ENCODE measurements at regions not wholly inside any gene's neighbourhood (a gene's known extent, or its start where the extent isn't known, plus 50 kb on each side); places are given as distances from the start of the nearest gene placed in this dataset.

DNA sequence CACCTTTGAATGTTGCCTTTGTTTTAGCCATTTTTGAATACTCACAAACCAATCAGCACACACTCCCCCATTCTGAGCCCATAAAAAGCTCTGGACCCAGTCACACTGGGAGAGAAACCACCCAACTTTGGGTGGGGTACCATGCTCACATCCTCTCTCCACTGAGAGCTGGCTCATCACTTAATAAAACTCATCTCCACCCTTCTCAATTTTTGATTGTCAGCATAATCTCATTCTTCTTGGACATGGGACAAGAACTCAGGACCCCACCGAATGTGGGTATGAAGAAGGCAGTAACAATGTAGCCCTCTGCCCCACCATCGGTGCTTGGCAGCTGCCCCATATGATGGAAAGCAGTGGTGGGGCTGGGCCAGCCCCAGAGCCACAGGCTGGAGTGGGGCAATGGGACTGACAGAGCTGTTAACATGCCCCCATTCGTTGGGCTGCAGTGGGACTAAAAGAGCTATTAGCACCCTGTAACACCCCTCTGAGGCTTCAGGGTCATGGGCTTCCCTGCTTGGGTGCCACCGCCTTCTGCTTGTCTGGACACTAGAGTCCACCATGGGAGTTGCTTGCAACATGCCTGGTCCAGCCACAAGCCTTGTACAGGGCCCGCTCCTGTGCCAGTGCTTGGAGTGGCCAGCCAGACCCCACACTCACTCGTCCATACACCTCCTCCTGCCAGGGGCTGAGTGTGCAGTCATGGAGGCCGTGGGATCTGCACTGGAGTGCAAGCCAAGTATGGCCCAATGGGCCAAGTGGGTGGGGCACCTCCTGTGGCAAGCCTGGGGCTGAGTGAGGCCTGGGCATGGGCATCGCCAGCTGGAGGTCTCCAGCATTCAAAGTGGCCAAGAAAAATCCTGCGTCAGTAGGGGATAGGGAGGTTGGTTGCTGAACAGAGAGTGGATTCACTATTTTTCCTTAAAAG is 471.1 kb downstream of the TBC1D22A start:
- Histone ChIP-seq H3K14ac (replicated peaks; ENCODE audit: low read depth, low read length) (no peak overlapping the region), H2BK5ac (ENCODE audit: low read depth, low read length, poor library complexity, severe bottlenecking) (no peak overlapping the region), H3K23ac (ENCODE audit: low read depth, low read length) (no peak overlapping the region), H3K4me3 (ENCODE audit: insufficient read depth, low read depth, low read length) (no peak overlapping the region), H3K18ac (ENCODE audit: low read depth, low read length) (no peak overlapping the region), H3K36me3 (ENCODE audit: control insufficient read depth, insufficient read depth, low read length) (no peaks in the 10 kb centered on the region), H3K56ac (ENCODE audit: extremely low read depth, insufficient read depth, low read length) (no peak overlapping the region), H2BK20ac (ENCODE audit: low read depth, low read length) (no peak overlapping the region), H4K5ac (ENCODE audit: low read depth, low read length) (no peak overlapping the region), H3K9me3 (ENCODE audit: control insufficient read depth, insufficient read depth, low read length) (peaks cover 3% of the 10 kb centered on the region; the same call in 1 of the 2 replicates), H3K9ac (ENCODE audit: low read depth, low read length) (no peak overlapping the region), H4K8ac (ENCODE audit: low read depth in 2 of 2, low read length in 2 of 2) (no peak overlapping the region), H3K9me1 (ENCODE audit: insufficient read depth, low read length) (no peaks in the 10 kb centered on the region), H4K91ac (ENCODE audit: insufficient read depth, low read depth, low read length) (no peak overlapping the region), H2AFZ (replicated peaks; ENCODE audit: low read length, poor library complexity) (no peak overlapping the region), H3K4me1 (ENCODE audit: control insufficient read depth, insufficient read depth, low read length) (no peaks in the 10 kb centered on the region), H3K79me1 (ENCODE audit: low read depth in 1 of 2, low read length in 2 of 2) (no peaks in the 10 kb centered on the region), H3K4me2 (ENCODE audit: low read depth, low read length) (no peak overlapping the region), H2BK120ac (ENCODE audit: low read depth, low read length) (no peak overlapping the region), H2AK5ac (ENCODE audit: low read depth, low read length) (no peak overlapping the region), H3K27me3 (ENCODE audit: control insufficient read depth, insufficient read depth, low read length) (no peaks in the 10 kb centered on the region), H2BK15ac (ENCODE audit: low read depth, low read length) (no peak overlapping the region), H3K27ac (ENCODE audit: insufficient read depth, low read length) (no peak overlapping the region), H3K4ac (ENCODE audit: low read depth, low read length) (no peak overlapping the region), H4K20me1 (ENCODE audit: insufficient read depth, low read length) (no peaks in the 10 kb centered on the region), H2AK9ac (replicated peaks; ENCODE audit: low read depth, low read length, poor library complexity) (no peak overlapping the region)
- DNase-seq (no peak), ATAC-seq (ENCODE audit: low read depth) (no peak)
- no TSS peak for BruUV-seq (replicated peaks)
- 20% methylated on average over 1 of the region's 9 CpGs; no CpG with 5 or more reads in 1 of the 2 experiments for WGBS, 2 experiments (ENCODE audit: extremely low coverage in 2 of 2, insufficient read length in 1 of 2)
- POLR2A ChIA-PET (ENCODE audit: unreplicated experiment): no interaction called here
- TF ChIP-seq RCOR1 (IDR thresholded peaks at IDR 0.05; ENCODE audit: insufficient replicate concordance, low read length) (no peak), CHD1 (IDR thresholded peaks at IDR 0.05; ENCODE audit: low read depth, low read length) (no peak), CEBPB (IDR thresholded peaks at IDR 0.05; ENCODE audit: low read depth, low read length) (no peak), CTCF (conservative IDR thresholded peaks at IDR 0.05; ENCODE audit: low read depth, low read length) (no peak), NFE2L2 (IDR thresholded peaks at IDR 0.05; ENCODE audit: low read depth, low read length) (no peak), MAZ (IDR thresholded peaks at IDR 0.05; ENCODE audit: borderline replicate concordance, low read depth, low read length) (no peak), MAFK (IDR thresholded peaks at IDR 0.05; ENCODE audit: low read depth, low read length) (0 out of 2 replicates have a peak, but pooled peaks have one; percentile 18)
- in situ Hi-C loops (cut with MboI; ENCODE audit: low sequenced_read_pairs) (no loop called here), intact Hi-C loops (cut with micrococcal nuclease) (no loop called here), dilution Hi-C loops (cut with HindIII; ENCODE audit: low sequenced_read_pairs, unreplicated experiment) (no loop called here)
- CTCF ChIA-PET: no interaction called here

Data from IMR-90 (cell line).